Activated CD4-positive, CD25-positive, alpha-beta regulatory T cell (primary cell): ENCODE measurements at regions not wholly inside any gene's neighbourhood (a gene's known extent, or its start where the extent isn't known, plus 50 kb on each side); places are given as distances from the start of the nearest gene placed in this dataset.
"Not testable (repeated sequence)": the region's sequence is repeated elsewhere in the genome, so short reads cannot be mapped to it uniquely, and the experiment has no call there.

ENCODE experiments used
- DNase-seq, 4 experiments: peaks; one replicate each; lab custom pipeline; 2025; lab: John Stamatoyannopoulos, UW

DNA sequence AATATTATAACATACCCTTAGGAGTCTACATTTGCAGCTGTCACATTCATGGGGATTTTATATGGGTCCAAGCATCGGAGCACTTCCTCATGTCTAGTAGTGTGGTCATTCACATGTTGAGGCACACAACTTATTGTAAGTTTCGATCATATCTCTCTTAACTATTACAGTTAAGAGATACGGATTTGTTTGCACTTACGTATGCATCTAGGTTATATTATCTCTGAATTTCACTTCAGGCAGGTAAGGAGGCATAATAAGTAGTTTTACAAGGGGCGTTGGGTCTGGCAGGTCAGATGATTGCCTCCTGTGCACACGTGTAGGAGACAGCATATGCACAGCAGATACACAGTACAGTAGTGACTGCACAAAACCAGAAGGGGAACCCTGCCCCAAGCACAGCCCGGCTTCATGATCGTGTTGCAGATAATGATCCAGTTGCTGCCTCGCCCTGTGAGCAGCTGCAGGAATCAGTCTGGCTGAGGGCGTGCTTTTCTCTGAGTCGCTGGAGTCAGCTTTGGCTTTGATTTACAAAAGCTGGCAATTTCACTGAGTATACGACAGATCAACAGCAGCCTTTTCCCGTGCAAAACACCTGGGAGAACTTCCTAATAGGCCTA, 302.9 kb upstream of the GATB start:
- no peak for DNase-seq

DNA sequence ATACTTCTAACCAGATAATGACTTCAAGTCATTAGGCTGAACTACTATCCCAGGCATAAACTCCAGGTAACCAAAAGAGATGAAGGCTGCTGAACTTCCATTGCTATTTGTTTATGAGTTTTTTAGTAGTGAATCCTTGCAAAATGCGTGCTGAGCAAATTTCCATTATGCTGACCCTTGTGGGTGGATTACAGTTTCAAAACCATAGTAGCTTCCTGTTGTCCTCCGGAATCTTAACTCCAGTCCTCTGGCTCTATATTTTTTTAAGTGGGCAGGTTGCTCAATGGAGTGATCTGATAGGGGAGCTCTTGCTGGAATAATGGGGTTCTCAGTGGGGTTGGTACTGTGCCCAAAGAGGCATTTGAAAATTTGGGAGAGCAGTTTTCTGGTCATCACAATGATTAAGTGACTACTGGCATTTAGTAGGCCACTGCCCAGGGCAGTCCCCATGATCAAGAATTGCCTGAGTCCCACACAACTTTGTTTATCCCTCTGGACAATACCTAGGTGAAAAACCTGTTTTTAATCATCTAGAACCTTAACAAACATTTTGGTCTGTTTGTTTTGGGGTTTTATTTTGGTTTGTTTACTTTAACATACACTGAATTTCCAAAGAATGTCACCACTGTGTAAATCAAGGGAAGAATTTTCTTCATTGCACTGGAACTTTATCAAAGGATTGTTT, 302.3 kb upstream of the GATB start:
- no peak for DNase-seq

DNA sequence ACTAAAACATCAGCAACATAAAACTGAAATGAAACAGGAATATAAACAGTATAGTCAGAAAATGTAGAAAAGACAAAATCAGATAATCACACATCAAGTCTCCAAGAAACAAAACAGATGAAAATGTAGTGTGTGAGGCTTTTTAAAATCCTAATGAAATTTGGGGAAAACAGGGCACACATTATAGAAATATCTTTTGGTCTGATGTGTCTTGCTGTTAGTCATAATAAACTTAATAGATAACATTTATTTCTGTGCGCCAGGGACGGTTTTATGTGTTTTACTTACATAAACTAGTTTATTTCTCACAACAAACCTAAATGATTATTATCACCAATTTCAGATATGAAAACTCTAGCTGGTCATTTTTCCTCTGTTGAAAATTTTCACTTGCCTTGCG, 293.9 kb upstream of the GATB start:
- DNase-seq = no peak

DNA sequence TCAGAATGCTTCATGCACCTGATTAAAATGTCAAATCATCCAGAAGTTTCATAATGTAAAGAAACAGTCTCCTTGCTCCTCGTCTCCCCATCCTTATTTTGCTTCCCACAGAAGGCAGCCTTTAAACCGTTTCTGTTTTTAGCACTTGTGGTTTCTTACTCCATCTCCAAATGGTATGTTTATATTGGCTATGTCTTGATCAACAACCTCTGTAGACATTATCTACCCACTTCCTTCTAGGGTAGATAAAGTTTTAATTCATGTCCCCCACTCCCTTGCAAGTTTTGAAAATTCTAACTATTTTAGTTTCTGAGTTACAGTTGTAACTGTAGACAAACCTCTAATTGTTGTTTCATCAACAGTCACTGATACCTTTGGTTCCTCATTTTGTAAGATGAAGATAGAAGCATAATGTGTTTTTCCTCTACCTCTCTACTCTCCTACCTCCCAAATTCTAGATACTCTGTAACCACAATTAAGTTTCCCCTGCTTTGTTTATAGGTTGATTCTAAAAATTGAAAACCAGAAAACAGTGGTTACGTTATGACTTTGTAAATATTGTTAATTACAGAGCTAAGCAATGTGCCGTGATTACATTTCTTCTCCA, 291.7 kb upstream of the GATB start:
- no peak for DNase-seq

DNA sequence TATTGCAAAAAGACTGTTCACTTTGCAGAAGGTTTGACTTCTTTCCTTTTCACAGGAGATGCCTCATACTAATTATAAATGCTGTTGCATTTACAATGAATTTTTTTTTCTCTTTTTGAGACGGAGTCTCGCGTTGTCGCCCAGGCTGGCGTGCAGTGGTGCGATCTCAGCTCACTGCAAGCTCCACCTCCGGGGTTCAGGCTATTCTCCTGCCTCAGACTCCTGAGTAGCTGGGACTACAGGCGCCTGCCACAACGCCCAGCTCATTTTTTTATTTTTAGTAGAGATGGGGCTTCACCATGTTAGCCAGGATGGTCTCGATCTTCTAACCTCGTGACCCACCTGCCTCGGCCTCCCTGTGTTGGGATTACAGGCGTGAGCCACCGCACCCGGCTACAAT, 290.5 kb upstream of the GATB start:
- DNase-seq = not testable (repeated sequence)

DNA sequence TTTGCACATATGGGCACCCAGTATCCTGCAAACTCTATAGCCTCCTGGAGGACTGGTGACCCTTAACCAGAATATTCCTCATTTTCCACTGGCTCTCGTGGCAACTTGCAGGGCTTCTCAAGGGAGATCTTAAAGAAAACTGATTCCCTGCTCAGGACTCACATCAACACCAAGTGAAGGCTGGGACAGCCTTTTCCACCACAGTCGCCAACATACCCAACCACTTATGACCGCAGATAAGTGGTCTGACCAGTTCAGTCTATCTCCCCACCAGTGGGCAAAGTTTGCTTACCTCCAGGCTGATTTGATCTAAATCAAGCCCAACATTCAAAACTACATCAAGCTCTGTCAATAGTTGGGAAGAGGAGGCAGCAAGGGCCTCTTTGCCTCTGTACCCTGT, 289.3 kb upstream of the GATB start:
- no peak for DNase-seq

DNA sequence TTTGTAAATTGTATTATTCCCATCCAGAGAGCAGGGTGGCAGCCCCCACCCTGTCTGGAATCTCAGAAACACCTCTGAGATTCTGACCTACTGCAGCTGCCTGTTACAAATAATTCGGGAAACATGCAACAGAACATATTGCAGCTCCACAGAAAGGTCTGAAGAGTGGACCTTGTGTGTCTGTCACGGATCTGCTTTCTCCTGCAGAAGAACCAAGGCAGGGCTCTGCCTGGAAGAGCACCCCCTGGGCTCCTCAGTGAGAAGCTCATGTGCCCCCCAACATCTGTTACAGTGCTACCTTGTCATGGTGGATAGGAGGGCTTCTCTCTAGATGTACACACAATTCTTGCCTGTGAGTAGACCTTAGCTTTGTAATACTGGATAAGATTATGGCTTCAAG, 286.6 kb upstream of the GATB start:
- no peak for DNase-seq

DNA sequence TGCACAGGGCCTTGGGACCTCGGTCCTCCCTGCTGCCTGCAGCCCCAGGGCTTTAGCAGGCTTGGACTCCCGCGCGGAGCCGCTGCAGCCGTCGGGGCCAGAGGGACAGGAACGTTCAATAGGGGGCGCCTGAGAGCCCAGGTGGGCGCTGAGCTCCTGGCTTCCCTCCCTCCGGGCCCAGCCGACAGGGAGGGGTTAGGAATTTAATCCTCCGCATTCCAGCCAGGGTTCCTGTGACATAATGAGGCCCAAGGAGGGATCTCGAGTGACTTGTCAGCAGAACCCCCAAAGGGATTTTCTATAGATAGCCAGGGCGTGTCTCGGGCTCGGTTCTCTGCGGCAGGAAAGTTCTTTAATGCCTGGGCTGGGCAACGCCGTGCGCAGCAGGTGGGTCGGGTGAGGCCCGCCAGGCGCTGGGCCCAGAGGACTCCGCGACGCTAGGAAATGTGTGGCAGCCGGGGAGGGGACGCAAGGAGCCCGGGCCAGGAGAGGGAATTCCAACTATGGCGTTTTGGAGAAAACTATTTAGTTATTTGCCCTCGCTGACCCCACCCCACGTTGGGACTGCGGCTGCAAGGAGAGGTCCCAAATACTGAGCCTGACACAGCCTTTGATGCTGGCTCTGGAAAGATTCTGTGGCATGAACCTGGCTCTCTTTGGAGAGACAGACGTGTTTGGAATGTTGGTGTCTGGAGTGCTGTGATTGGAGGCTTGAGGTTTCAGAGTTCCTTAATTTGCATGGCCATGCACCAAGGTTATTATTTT, 285.2 kb upstream of the GATB start:
- no peak for DNase-seq

DNA sequence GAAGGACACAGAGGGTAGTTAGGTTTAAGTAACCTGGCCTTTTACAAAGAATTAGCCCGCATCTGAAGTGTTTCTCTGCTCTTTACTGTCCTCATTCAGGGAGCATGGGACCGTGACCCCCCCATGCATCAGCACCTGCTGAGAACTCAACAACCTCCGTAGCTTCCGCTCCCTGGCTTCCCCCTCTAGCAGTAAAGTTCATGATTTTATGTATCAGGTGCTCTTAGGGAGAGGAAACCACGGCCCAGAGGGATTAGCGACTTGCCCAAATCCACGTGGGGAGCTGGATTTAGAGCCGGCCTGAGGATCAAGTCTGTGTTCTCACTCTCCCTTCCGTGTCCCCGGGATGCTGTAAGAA, 284.6 kb upstream of the GATB start:
- no peak for DNase-seq

DNA sequence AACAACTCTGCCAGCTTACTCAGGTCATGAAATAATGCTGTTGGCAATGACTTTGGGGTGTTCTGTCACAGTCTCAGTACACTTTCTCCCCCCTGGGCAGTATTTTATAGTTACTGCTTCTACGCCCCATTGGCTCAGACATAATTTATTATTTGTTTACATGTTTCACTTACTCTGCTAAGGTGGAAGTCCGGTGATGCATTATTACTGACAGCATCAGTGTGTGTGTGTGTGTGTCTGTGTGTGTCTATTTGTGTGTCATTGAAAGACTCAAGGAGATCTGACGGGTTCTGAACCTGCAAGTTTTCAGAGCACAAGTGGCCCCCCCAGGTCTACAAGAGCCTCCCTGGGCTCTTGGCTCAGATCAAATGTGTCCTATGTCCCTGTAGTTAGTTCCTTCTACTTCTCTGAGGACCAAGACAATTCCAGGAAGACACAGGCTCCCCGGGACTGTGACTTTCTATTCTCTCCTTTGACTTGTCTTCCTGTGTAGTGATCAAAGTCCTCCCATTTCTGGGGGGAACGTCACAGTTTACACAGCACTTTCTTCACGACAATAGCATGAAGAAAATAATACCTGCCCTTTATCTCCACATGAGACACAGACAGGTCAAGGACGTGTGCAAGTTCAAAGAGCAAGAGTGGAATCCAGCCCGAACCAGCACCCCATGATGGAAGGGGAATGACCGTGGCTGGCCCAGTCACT, 283.7 kb upstream of the GATB start:
- DNase-seq = no peak

DNA sequence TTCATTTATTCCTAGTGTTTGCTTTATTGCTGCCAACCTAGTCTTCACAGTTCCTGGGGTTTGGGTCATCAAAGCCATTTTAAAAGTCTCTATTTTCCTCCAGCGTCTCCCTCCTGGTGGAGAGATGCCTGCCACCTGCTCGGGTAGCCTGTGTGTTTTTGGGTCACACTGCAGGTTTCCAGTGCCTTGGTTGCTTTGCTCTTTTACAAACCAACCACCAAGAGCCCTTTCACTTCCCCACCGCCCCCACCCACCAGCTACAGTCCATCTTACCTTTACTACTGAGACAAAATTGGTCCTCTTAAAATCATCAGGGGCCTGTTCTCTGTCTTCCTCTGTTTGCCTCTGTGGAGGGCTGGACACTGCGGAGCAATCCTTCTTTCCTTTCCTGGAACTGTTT, 280.5 kb upstream of the GATB start:
- no peak for DNase-seq

DNA sequence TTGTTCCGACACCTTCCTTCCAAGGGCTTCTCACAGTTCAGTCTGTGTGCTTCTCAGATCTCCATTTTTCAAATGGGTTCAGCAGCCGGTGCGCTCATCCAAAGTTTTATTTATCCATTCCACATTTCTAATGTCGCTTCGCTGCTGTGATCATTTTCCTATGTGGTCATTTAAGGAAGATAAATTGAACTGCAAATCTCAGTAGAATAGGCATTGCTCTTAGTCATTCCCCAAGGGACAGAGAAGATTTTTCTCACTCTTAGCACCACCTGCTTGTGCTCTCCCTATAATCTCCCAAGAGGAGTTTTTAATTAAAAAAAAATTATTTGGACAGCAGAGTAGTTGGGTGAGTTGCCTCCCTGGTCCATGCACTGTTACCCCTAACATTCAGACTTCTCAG, 278.9 kb upstream of the GATB start:
- no peak for DNase-seq

DNA sequence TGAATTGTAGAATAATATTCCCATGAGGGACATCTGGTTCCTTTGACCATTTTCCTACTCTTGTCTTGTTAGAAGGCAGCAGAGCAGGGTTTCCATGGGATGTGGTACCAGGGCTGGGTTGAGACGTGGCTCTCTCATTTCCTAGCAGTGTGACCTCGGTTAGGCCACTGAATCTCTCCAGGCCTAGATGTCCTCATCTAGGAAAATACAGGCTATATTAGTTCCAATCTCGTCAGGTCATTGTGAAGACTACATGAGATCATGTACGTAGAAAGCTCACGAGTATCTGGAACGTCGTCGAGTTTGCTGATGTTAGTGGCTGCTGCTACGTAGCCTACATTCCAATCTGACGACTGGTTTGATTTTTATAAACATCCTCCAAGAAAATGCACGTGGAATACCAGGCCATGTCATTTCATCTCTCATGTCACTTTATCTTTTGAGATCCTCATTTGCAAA, 278.2 kb upstream of the GATB start:
- no peak for DNase-seq

DNA sequence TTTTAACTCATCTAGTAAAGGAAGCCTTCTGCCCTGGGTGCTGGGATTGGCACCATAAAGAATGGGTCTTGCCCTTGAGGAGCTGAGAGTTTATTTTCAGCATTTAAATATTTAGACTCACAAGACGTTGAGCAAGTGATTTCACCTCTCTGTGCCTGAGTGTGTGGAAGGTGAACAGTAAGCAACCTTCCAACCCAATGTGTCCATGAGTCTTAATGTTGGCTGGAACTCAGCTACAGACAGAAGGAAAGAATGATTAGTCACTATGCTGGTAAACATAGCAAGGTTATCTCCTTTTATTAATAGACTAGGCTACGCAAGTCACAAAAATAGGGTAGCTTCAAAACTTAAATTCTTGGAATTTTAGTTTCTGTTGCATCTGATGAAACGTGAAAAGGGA, 277.4 kb upstream of the GATB start:
- DNase-seq = no peak

DNA sequence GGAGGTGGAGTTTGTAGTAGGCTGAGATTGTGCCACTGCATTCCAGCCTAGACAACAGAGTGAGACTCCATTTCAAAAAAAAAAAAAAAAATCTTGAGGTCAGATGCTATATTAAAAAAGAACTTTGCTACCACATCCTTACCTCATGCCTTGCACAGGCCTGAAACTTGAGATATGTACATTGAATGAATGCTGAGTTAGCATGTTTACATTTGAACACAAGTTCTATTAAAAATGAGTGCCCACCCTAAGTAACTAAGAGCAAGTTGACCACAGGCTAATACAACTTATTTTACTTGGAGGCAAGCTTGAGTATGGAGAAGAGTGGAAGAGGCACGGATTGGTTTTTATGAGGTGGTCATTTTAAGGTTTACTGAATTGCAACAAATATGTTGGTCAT, 276.6 kb upstream of the GATB start:
- no peak for DNase-seq

DNA sequence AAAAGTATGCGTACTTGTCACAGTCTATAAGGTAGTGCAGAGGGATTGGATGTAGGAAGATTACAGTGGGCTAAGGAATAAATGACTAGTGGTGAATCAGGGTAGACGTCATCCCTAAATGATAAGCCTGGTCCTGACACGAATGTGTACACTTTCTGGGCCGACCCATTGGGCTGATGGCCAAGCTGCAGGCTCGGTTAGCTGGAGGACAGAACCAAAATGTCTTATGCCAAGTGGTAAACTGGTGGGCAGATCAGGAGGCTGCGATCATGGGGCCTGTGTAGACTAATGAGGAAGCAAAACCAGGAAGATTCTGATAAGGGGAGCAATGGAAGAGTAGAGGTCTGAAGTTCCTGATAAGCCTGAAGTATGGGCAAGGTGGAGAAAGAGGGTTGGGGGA, 272.8 kb upstream of the GATB start:
- DNase-seq = no peak

DNA sequence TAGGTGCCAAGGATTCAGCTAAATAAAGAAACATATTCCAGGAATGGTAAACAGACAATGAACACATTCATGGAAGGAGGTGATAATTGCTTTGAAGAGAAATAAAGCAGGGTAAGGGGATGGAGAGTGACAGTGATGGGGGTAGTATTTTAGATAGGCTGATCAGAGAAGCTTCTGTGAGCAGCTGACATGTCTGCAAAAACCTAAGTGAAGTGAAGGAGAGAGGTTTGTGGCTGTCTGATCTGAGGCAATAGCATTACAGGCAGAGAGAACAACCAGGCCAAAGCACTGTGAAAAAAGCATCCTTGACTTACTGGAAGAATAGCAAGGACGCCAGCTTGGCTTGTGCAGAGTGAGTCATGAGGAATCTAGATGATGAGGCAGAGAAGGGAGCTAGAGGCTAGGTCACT, 271.9 kb upstream of the GATB start:
- no peak for DNase-seq

DNA sequence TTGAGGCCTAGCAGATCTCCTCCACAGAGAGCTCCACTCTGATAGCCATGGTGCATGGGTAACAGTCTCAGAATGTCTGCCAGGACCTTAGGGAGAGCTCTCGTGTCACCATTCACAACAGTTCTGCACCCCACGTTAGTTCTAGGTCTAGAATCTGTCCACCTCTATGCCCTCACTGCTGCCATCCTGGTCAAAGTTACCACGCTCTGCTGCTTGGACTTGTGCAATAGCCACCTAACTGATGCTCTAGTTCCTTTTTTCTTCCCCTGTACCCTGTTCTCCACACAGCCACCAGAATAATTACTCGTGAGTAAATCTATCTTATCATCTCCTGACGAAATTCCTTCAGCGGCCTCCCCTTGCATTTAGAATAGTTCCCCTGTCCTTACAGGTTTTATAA, 268.8 kb upstream of the GATB start:
- no peak for DNase-seq

DNA sequence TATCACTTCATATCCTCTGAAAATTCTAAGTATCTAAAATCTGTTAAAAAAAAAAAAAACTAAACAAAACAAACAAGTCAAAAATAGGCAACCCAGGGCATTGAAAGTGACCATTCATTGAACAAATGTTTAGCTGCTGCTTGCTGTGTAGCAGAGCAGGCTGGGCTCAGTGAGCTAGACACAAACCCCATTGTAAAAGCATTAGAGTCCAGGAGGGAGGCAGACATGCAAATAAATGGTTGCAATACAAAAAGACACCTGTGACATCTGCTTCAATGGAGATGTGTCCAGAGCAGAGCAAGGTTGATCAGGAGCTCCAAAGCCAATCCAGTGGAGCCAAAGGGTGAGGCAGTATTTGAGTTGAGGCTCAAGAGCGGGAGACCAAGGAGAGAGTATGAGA, 267.3 kb upstream of the GATB start:
- no peak for DNase-seq

DNA sequence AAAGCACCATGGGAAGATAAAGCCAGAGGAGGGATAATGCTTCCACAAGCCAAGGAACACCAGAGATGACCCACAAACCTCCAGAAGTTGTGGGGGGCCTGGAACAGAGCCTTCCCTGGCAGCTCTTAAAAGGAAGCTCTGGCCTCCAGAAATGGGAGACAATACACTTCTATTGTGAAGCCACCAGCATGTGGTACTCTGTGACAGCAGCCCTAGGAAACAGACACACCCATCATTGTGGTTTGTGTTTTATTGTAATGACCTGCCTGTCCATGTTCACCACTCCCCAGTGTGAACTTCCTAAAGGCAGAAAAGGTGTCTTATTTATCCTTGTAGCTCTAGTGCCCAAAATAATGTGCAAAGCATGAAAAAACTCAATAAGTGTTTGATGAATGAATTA, 264.1 kb upstream of the GATB start:
- no peak for DNase-seq

DNA sequence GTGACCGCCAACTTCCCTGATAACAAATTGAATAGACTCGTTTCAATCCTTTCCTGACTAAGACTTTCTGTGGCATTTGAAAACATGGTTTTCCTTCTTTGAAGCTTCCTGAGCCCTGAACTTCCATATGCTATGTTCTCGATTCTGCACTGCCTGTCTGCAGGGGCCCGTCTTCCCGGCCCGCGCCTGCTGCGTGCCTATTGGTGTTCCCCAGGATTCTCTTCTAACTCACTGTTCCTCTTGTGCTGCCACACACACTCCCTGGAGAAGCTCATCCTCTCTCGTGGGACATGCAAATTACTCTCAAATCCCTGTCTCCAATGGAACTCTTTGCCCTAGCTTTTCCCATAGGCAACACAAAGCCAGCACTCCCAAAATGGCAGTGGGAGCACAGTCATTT, 262.9 kb upstream of the GATB start:
- no peak for DNase-seq

DNA sequence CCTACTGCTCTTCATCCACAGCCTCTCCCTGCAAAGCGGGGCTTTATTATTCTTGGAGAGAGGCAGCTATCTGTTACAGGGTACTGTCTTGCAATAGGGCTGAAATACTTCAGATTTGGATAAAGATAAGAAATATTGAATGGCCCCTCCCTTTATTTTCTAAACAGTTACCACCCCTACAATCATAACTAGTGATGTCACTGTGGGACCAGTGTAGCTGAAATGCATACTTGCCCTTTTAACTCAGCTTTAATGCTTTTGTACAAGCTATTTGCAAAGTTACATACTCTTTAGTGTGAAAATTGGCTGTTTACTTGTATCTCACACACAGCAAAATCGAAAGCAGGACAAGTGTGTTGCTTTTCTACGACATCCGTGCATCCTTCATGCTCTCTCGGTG, 261.7 kb upstream of the GATB start:
- no peak for DNase-seq
